ENCODE measurements at regions not wholly inside any gene's neighbourhood (a gene's known extent, or its start where the extent isn't known, plus 50 kb on each side); places are given as distances from the start of the nearest gene placed in this dataset.

DNA sequence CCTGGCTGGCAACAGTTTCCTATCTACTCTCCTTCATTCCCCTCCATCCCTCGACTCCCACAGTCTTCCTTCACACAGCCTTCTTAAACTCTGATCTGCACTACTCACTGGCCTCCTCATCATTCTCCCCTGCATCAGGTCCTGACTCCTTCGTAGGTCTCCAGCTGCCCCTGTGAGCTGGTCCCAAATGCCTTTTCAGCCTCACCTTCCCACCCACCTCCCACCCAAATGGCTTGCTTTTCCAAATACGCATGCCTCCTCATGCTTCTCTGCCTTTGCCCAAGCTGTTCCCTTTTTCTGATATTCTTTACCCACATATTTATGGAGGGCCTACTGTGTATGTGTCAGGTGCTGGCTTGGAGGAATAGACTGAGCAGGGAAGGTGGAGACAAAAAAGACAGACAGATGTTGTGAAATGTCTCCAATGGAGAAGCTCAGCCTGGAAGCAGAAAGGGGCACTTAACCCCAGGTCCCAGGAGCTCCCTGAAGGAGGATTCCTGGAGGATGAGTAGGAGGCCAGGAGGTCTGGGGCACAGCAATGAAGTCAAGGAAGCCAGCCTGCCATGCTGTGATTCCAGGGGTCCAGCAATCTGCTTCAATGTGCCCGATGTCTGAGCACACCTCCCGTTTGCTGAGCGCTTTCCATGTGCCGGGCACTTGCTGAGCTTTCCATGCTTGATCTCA is 252.2 kb downstream of the SHQ1 start:
- no peak overlapping the region for H3K4me3 ChIP-seq (ENCODE audit: insufficient read depth, low read depth, low read length, poor library complexity, severe bottlenecking)
- H3K27ac ChIP-seq (ENCODE audit: insufficient read depth, low read length, poor library complexity, severe bottlenecking), result no peak overlapping the region
- H3K36me3 ChIP-seq (ENCODE audit: control insufficient read depth, insufficient read depth, low read length), result no peaks in the 10 kb centered on the region
- DNase-seq, result no peak
- H3K27me3 ChIP-seq (replicated peaks; ENCODE audit: control insufficient read depth, insufficient read depth, low read length, poor library complexity, severe bottlenecking), result no peaks in the 10 kb centered on the region
- H3K9me3 ChIP-seq (ENCODE audit: control insufficient read depth, low read length), result no peaks in the 10 kb centered on the region
- no peaks in the 10 kb centered on the region for H3K4me1 ChIP-seq (ENCODE audit: control insufficient read depth, insufficient read depth, low read length, poor library complexity, severe bottlenecking)

DNA sequence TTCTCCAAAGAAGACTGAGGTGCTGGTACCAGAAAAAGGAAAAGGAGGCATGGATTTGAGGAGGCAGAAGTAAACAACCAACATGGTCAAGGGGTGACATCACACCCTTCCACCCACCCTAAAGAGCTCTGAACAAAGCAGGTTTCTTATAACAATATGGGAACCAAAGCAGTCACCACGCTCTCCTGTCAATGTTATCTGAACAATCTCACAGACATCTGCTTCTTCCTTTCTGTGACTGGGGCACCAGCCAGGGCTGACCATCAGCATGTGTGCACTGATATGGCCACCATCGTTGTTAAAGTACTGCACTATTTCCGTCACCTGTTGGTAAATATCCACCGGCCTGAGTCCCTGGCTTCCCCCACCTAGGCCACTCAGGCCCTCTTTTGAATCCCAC is 252.9 kb downstream of the SHQ1 start:
- no peaks in the 10 kb centered on the region for H3K36me3 ChIP-seq (ENCODE audit: control insufficient read depth, insufficient read depth, low read length)
- no peak overlapping the region for H3K27ac ChIP-seq (ENCODE audit: insufficient read depth, low read length, poor library complexity, severe bottlenecking)
- no peaks in the 10 kb centered on the region for H3K27me3 ChIP-seq (replicated peaks; ENCODE audit: control insufficient read depth, insufficient read depth, low read length, poor library complexity, severe bottlenecking)
- no peaks in the 10 kb centered on the region for H3K9me3 ChIP-seq (ENCODE audit: control insufficient read depth, low read length)
- no peak for DNase-seq
- no peak overlapping the region for H3K4me3 ChIP-seq (ENCODE audit: insufficient read depth, low read depth, low read length, poor library complexity, severe bottlenecking)
- no peaks in the 10 kb centered on the region for H3K4me1 ChIP-seq (ENCODE audit: control insufficient read depth, insufficient read depth, low read length, poor library complexity, severe bottlenecking)

DNA sequence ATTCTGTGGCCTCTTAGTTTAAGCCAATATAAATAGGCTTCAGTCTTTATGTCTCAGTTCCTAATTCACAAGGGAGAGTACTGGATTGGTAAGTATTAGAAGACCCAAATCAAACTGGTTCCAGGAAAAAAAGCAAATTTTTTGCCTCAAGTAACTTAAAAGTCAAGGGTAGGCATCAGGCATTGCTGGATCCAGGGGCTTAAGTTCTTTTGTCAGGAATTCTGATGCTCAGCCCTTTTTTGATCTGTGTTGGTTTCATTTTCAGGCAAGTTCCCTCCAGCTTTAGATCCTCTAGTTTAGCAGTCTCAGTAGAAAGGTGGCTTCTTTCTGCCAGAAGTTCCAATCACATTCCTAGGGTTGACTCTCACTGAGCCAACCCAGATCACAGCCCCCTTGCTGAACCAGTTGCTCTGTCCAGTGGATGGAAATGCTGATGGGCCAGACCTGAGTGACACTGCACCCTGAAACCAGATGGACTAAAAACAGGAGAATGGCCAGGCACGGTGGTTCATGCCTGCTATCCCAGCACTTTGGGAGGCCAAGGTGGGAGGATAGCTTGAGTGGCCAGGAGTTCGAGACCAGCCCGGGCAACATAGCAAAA is 253.5 kb downstream of the SHQ1 start:
- no peak overlapping the region for H3K27ac ChIP-seq (ENCODE audit: insufficient read depth, low read length, poor library complexity, severe bottlenecking)
- H3K36me3 ChIP-seq (ENCODE audit: control insufficient read depth, insufficient read depth, low read length), result no peaks in the 10 kb centered on the region
- H3K4me1 ChIP-seq (ENCODE audit: control insufficient read depth, insufficient read depth, low read length, poor library complexity, severe bottlenecking), result no peaks in the 10 kb centered on the region
- DNase-seq, result no peak
- H3K4me3 ChIP-seq (ENCODE audit: insufficient read depth, low read depth, low read length, poor library complexity, severe bottlenecking), result no peak overlapping the region
- no peaks in the 10 kb centered on the region for H3K9me3 ChIP-seq (ENCODE audit: control insufficient read depth, low read length)
- H3K27me3 ChIP-seq (replicated peaks; ENCODE audit: control insufficient read depth, insufficient read depth, low read length, poor library complexity, severe bottlenecking), result no peaks in the 10 kb centered on the region

DNA sequence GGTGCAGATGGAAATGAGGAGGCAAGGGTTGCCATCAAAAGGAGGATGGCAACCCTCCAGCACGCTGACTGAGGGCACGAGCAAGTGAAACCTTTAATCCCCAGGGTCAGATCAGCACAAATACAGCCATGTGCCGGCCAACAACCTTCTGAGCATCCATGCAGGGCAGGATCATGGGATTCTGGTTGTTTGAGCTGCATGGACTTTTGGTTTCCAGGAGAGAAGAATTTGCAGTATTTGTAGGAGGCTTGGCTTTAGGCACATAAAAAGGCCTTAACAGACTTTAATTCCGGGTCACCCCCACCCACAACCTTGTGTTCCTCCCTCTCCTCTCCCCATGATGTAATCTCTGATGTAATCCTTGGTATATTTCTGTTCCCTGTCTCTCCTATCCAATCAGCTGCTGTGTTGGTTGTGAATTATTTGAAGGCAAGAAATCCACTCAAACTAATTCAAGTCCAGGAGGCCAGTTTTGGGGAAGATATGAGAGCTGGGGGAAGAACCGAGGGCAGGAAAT is 254.3 kb downstream of the SHQ1 start:
- no peak for DNase-seq
- Histone ChIP-seq H3K9me3 (ENCODE audit: control insufficient read depth, low read length) (no peaks in the 10 kb centered on the region), H3K36me3 (ENCODE audit: control insufficient read depth, insufficient read depth, low read length) (no peaks in the 10 kb centered on the region), H3K27me3 (replicated peaks; ENCODE audit: control insufficient read depth, insufficient read depth, low read length, poor library complexity, severe bottlenecking) (no peaks in the 10 kb centered on the region), H3K4me3 (ENCODE audit: insufficient read depth, low read depth, low read length, poor library complexity, severe bottlenecking) (no peak overlapping the region), H3K4me1 (ENCODE audit: control insufficient read depth, insufficient read depth, low read length, poor library complexity, severe bottlenecking) (no peaks in the 10 kb centered on the region), H3K27ac (ENCODE audit: insufficient read depth, low read length, poor library complexity, severe bottlenecking) (no peak overlapping the region)

DNA sequence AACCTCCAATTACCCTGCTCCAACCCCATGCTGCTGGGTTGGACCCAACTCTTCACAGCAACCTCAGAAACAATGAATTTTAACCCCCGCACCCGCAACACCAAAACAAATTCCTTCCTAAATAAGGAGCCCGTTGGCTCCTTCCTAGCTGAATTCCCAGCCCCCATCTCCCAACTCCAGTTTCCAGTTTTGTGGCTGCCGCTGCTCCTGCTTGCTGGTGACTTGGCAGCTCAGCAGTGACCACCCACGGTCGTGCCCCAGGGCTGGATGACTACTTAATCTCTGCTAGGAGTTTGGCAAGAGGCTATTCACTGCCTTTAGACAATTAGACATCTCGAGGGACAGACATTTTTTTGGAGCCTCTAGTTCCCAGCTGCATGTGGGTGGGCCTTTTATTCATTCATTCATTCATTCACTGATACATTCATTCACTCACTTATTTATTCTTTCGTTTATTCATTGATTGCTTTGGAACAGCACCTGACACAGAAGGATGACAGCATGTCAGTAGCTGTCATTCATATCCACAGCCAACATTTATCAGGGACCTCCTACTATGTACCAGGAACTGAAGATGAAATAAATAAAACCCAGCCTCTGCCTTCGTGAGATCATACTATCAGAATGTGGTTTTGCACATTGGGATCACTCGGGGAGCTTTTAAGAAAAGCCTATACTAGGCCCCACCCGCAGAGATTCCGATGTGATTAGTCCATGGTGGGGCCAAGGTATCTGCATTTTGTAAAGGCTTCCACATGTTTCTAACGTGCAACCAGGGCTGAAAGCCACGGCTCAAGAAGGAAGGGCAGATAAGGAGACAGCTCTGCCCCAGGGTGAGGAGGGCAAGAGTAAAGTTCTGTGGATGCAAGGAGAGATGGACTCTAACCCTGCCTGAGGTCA is 256.5 kb downstream of the SHQ1 start:
- Histone ChIP-seq H3K9me3 (ENCODE audit: control insufficient read depth, low read length) (no peaks in the 10 kb centered on the region), H3K4me1 (ENCODE audit: control insufficient read depth, insufficient read depth, low read length, poor library complexity, severe bottlenecking) (no peaks in the 10 kb centered on the region), H3K4me3 (ENCODE audit: insufficient read depth, low read depth, low read length, poor library complexity, severe bottlenecking) (no peak overlapping the region), H3K27ac (ENCODE audit: insufficient read depth, low read length, poor library complexity, severe bottlenecking) (no peak overlapping the region), H3K36me3 (ENCODE audit: control insufficient read depth, insufficient read depth, low read length) (no peaks in the 10 kb centered on the region), H3K27me3 (replicated peaks; ENCODE audit: control insufficient read depth, insufficient read depth, low read length, poor library complexity, severe bottlenecking) (no peaks in the 10 kb centered on the region)
- no peak for DNase-seq

DNA sequence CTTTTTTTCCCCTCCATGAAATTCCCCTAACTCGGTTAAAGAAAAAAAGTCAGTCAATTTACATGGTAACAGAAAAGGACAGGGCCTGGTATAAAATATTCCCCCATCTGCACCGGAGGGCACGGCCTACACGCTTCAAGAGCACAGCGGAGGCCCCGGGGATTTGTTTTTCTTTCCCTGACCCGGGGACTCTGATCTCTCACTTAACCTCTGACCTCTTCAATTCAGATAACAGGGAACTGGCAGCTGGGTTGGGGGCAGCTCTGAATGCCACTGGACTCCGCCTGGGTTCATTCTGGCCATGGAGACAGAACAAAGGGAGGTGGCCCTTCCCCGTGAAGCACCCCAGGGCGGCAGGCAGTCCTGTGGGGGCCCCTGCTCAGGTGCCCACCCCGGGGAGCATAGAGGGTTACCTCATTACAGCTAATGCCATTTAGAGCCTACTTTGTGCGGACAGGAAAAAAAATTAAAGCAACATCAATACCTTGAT is 257.5 kb downstream of the SHQ1 start:
- no peaks in the 10 kb centered on the region for H3K9me3 ChIP-seq (ENCODE audit: control insufficient read depth, low read length)
- no peaks in the 10 kb centered on the region for H3K4me1 ChIP-seq (ENCODE audit: control insufficient read depth, insufficient read depth, low read length, poor library complexity, severe bottlenecking)
- no peak overlapping the region for H3K27ac ChIP-seq (ENCODE audit: insufficient read depth, low read length, poor library complexity, severe bottlenecking)
- DNase-seq, result no peak
- H3K36me3 ChIP-seq (ENCODE audit: control insufficient read depth, insufficient read depth, low read length), result no peaks in the 10 kb centered on the region
- no peaks in the 10 kb centered on the region for H3K27me3 ChIP-seq (replicated peaks; ENCODE audit: control insufficient read depth, insufficient read depth, low read length, poor library complexity, severe bottlenecking)
- H3K4me3 ChIP-seq (ENCODE audit: insufficient read depth, low read depth, low read length, poor library complexity, severe bottlenecking), result no peak overlapping the region

DNA sequence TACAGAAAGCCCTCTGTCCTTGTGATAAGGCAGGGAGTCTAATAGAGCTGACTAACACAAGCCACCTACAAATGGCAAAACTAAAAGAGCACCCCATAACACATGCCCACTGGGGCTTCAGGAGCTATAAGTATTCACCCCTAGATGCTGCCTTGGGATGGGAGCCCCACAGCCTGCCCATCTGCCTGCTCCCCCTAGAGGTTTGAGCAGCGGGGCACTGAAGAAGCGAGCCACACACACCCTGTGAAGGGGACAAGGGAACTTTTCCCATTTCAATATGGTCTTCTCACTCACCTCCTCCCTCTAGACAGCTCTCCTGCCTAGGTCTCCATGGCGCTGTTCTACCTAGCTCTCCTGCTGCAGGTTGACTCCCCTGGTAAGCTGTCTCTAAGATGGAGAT is 261.0 kb downstream of the SHQ1 start:
- Histone ChIP-seq H3K36me3 (ENCODE audit: control insufficient read depth, insufficient read depth, low read length) (no peaks in the 10 kb centered on the region), H3K9me3 (ENCODE audit: control insufficient read depth, low read length) (no peaks in the 10 kb centered on the region), H3K4me1 (ENCODE audit: control insufficient read depth, insufficient read depth, low read length, poor library complexity, severe bottlenecking) (no peaks in the 10 kb centered on the region), H3K27me3 (replicated peaks; ENCODE audit: control insufficient read depth, insufficient read depth, low read length, poor library complexity, severe bottlenecking) (no peaks in the 10 kb centered on the region), H3K27ac (ENCODE audit: insufficient read depth, low read length, poor library complexity, severe bottlenecking) (no peak overlapping the region), H3K4me3 (ENCODE audit: insufficient read depth, low read depth, low read length, poor library complexity, severe bottlenecking) (no peak overlapping the region)
- no peak for DNase-seq

DNA sequence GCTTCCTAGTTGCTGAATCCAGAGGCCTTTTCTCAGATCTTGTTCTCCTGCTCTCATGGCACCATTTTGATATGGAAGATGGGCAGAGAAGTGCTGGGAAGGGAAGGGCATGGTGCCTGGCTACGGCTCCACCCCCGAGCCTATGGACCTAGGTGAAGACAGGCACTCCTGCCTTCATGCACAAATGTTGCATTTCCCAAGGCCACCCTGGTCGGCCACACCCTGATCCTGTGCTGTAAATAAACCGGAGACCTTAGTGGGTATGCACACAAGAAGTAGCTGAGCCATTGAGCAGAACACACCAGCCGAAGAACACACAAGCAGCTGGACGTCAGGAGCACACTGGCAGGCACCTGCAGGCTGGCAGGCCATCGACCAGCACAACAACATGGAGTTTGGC is 261.6 kb downstream of the SHQ1 start:
- no peak for DNase-seq
- no peaks in the 10 kb centered on the region for H3K9me3 ChIP-seq (ENCODE audit: control insufficient read depth, low read length)
- no peaks in the 10 kb centered on the region for H3K4me1 ChIP-seq (ENCODE audit: control insufficient read depth, insufficient read depth, low read length, poor library complexity, severe bottlenecking)
- no peaks in the 10 kb centered on the region for H3K27me3 ChIP-seq (replicated peaks; ENCODE audit: control insufficient read depth, insufficient read depth, low read length, poor library complexity, severe bottlenecking)
- no peaks in the 10 kb centered on the region for H3K36me3 ChIP-seq (ENCODE audit: control insufficient read depth, insufficient read depth, low read length)
- H3K4me3 ChIP-seq (ENCODE audit: insufficient read depth, low read depth, low read length, poor library complexity, severe bottlenecking), result no peak overlapping the region
- no peak overlapping the region for H3K27ac ChIP-seq (ENCODE audit: insufficient read depth, low read length, poor library complexity, severe bottlenecking)

DNA sequence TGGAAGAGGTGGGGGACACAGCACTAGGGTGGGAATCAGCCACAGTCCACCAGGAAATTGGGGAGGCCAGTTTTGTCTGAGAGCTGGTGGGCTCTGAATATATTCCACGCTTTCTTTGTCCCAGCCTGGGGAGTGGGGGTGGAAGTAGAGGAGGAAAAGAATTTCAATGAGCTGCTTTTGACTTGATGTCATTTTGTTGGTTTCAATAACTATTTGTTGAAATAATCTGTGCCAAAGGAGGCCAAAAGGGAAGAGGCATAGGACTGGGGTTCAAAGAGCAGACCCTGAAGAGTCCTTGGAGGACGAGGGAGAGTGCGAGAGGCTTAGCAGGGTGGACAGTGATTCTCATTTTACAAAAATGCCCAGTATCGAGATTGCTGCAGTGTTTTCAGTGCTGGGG is 262.3 kb downstream of the SHQ1 start:
- H3K27ac ChIP-seq (ENCODE audit: insufficient read depth, low read length, poor library complexity, severe bottlenecking), result no peak overlapping the region
- no peaks in the 10 kb centered on the region for H3K36me3 ChIP-seq (ENCODE audit: control insufficient read depth, insufficient read depth, low read length)
- no peaks in the 10 kb centered on the region for H3K4me1 ChIP-seq (ENCODE audit: control insufficient read depth, insufficient read depth, low read length, poor library complexity, severe bottlenecking)
- H3K4me3 ChIP-seq (ENCODE audit: insufficient read depth, low read depth, low read length, poor library complexity, severe bottlenecking), result no peak overlapping the region
- H3K27me3 ChIP-seq (replicated peaks; ENCODE audit: control insufficient read depth, insufficient read depth, low read length, poor library complexity, severe bottlenecking), result no peaks in the 10 kb centered on the region
- no peak for DNase-seq
- no peaks in the 10 kb centered on the region for H3K9me3 ChIP-seq (ENCODE audit: control insufficient read depth, low read length)

DNA sequence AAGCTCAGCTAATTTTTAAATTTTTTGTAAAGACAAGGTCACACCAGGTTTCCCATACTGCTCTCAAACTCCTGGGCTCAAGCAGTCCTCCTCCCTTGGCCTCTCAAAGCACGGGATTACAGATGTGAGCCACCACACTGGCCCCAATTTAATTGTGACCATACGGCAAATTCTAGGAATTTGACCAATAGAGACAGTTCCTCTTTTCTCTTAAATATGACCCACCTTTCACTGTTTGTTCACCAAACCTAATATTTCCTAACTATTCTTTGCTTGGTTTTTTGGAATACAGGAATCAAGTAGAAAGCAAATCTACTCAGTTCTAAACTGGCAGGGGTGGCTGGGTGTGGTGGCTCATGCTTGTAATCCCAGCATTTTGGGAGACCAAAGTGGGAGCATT is 264.0 kb downstream of the SHQ1 start:
- no peak overlapping the region for H3K27ac ChIP-seq (ENCODE audit: insufficient read depth, low read length, poor library complexity, severe bottlenecking)

More for the DNA sequence above, 264.0 kb downstream of the SHQ1 start:
- H3K36me3 ChIP-seq (ENCODE audit: control insufficient read depth, insufficient read depth, low read length), result no peaks in the 10 kb centered on the region
- no peaks in the 10 kb centered on the region for H3K9me3 ChIP-seq (ENCODE audit: control insufficient read depth, low read length)
- no peak overlapping the region for H3K4me3 ChIP-seq (ENCODE audit: insufficient read depth, low read depth, low read length, poor library complexity, severe bottlenecking)
- H3K4me1 ChIP-seq (ENCODE audit: control insufficient read depth, insufficient read depth, low read length, poor library complexity, severe bottlenecking), result no peaks in the 10 kb centered on the region
- no peaks in the 10 kb centered on the region for H3K27me3 ChIP-seq (replicated peaks; ENCODE audit: control insufficient read depth, insufficient read depth, low read length, poor library complexity, severe bottlenecking)
- DNase-seq, result no peak
